Liver (tissue), 8 donors: ENCODE measurements at regions not wholly inside any gene's neighbourhood (a gene's known extent, or its start where the extent isn't known, plus 50 kb on each side); places are given as distances from the start of the nearest gene placed in this dataset.

Source experiments
- DNase-seq: peaks from one replicate; pipeline ENCODE4 v3.0.0-alpha.2; 2017; ENCODE audit warnings: low spot score
- H3K27ac ChIP-seq, 2 donors: one replicate each; pipeline ENCODE4 v1.7.0; 2013; ENCODE audit warnings: inconsistent platforms in 2 of 2, low read length in 2 of 2, control low read depth in 1 of 2, low read depth in 1 of 2, mild to moderate bottlenecking in 1 of 2
- H3K27me3 ChIP-seq, 4 donors: one replicate each; pipeline versions ENCODE4 v1.6.1 to v1.7.0; 2013; ENCODE audit warnings: low read length in 3 of 4, inconsistent platforms in 1 of 4, mild to moderate bottlenecking in 1 of 4, moderate library complexity in 1 of 4; ENCODE audit not compliant: control insufficient read depth in 4 of 4, insufficient read depth in 4 of 4
- H3K36me3 ChIP-seq, 4 donors: one replicate each; pipeline versions ENCODE4 v1.6.1 to v1.7.0; 2013; ENCODE audit warnings: low read length in 3 of 4, mild to moderate bottlenecking in 3 of 4, low read depth in 1 of 4, moderate library complexity in 1 of 4; ENCODE audit not compliant: control insufficient read depth in 4 of 4, insufficient read depth in 3 of 4
- H3K4me1 ChIP-seq, 4 donors: one replicate each; pipeline versions ENCODE4 v1.6.1 to v1.7.0; 2013; ENCODE audit warnings: low read length in 3 of 4, mild to moderate bottlenecking in 3 of 4, moderate library complexity in 1 of 4; ENCODE audit not compliant: control insufficient read depth in 4 of 4, insufficient read depth in 4 of 4
- H3K4me3 ChIP-seq, 3 donors: one replicate each; pipeline versions ENCODE4 v1.6.1 to v1.7.0; 2013; ENCODE audit warnings: low read length in 3 of 3, control low read depth in 1 of 3, low read depth in 1 of 3, mild to moderate bottlenecking in 1 of 3
- H3K9ac ChIP-seq, 2 donors: one replicate each; pipeline ENCODE4 v1.7.0; 2013; ENCODE audit warnings: low read length in 2 of 2, mild to moderate bottlenecking in 2 of 2, moderate library complexity in 2 of 2, control low read depth in 1 of 2, low read depth in 1 of 2
- H3K9me3 ChIP-seq, 4 donors: one replicate each; pipeline versions ENCODE4 v1.6.1 to v1.7.0; 2013; ENCODE audit warnings: low read length in 3 of 4; ENCODE audit not compliant: control insufficient read depth in 4 of 4
- EGR1 ChIP-seq, 2 donors: IDR thresholded peaks; 2 replicates each; pipeline ENCODE4 v1.6.1; 2016 to 2018; ENCODE audit warnings: antibody characterized with exemption in 2 of 2, low read depth in 2 of 2
- FOXA1 ChIP-seq: IDR thresholded peaks from 2 replicates; pipeline ENCODE4 v1.6.1; 2016; ENCODE audit warnings: antibody characterized with exemption
- FOXA2 ChIP-seq: IDR thresholded peaks from 2 replicates; pipeline ENCODE4 v1.6.1; 2016; ENCODE audit warnings: antibody characterized with exemption
- GABPA ChIP-seq, 2 donors: IDR thresholded peaks in 1 of 2; conservative IDR thresholded peaks in 1 of 2; 2 replicates each; pipeline ENCODE4 v1.6.1; 2016; ENCODE audit warnings: antibody characterized with exemption in 2 of 2, mild to moderate bottlenecking in 1 of 2, moderate library complexity in 1 of 2
- HNF4A ChIP-seq, 2 donors: conservative IDR thresholded peaks; 2 replicates each; pipeline ENCODE4 v1.6.1; 2016; ENCODE audit warnings: antibody characterized with exemption in 2 of 2, mild to moderate bottlenecking in 2 of 2
- HNF4G ChIP-seq: IDR thresholded peaks from 2 replicates; pipeline ENCODE4 v1.6.1; 2016; ENCODE audit warnings: antibody characterized with exemption
- JUND ChIP-seq, 2 donors: IDR thresholded peaks; 2 replicates each; pipeline ENCODE4 v1.6.1; 2016; ENCODE audit warnings: antibody characterized with exemption in 2 of 2
- NR2F2 ChIP-seq: IDR thresholded peaks from 2 replicates; pipeline ENCODE4 v1.6.1; 2016; ENCODE audit warnings: antibody characterized with exemption
- RAD21 ChIP-seq, 2 donors: IDR thresholded peaks; 2 replicates each; pipeline ENCODE4 v1.6.1; 2016; ENCODE audit warnings: antibody characterized with exemption in 2 of 2, mild to moderate bottlenecking in 2 of 2
- RXRA ChIP-seq, 2 donors: IDR thresholded peaks; 2 replicates each; pipeline ENCODE4 v1.6.1; 2017 to 2018; ENCODE audit warnings: antibody characterized with exemption in 2 of 2, mild to moderate bottlenecking in 1 of 2
- SP1 ChIP-seq: IDR thresholded peaks from 2 replicates; pipeline ENCODE4 v1.6.1; 2018; ENCODE audit warnings: antibody characterized with exemption, mild to moderate bottlenecking
- TAF1 ChIP-seq: conservative IDR thresholded peaks from 2 replicates; pipeline ENCODE4 v1.6.1; 2016; ENCODE audit warnings: antibody characterized with exemption, mild to moderate bottlenecking
- YY1 ChIP-seq: IDR thresholded peaks from 2 replicates; pipeline ENCODE4 v1.6.1; 2016; ENCODE audit warnings: antibody characterized with exemption, mild to moderate bottlenecking
- WGBS: extraction: QIAGEN DNeasy Blood & Tissue Kit; methylation state at CpG from one replicate; pipeline ENCODE4 v1.1.7; 2013; 5-methylcytosine and 5-hydroxymethylcytosine counted together
- TF ChIP-seq, protein P1 (sequence below): IDR thresholded peaks from 2 replicates; pipeline ENCODE4 v1.6.1; 2016; ENCODE audit warnings: antibody characterized with exemption, mild to moderate bottlenecking
- TF ChIP-seq, protein P2 (sequence below): IDR thresholded peaks from 2 replicates; pipeline ENCODE4 v1.6.1; 2016; ENCODE audit warnings: antibody characterized with exemption
- TF ChIP-seq, protein P3 (sequence below): fragments of 150-350 bp; IDR thresholded peaks from 2 replicates; pipeline ENCODE4 v1.5.1; 2017; ENCODE audit warnings: improper control_type of control experiment, low read depth, low read length; ENCODE audit not compliant: missing input control
- TF ChIP-seq, protein P4 (sequence below): IDR thresholded peaks from 2 replicates; pipeline ENCODE4 v1.6.1; 2016; ENCODE audit warnings: antibody characterized with exemption
- TF ChIP-seq, protein P5 (sequence below): IDR thresholded peaks from 2 replicates; pipeline ENCODE4 v1.6.1; 2016; ENCODE audit warnings: antibody characterized with exemption
- donor health status: healthy.
- donor health status: healthy.
- donor health status: healthy.
- donor health status: healthy.
- donor health status: healthy.

DNA sequence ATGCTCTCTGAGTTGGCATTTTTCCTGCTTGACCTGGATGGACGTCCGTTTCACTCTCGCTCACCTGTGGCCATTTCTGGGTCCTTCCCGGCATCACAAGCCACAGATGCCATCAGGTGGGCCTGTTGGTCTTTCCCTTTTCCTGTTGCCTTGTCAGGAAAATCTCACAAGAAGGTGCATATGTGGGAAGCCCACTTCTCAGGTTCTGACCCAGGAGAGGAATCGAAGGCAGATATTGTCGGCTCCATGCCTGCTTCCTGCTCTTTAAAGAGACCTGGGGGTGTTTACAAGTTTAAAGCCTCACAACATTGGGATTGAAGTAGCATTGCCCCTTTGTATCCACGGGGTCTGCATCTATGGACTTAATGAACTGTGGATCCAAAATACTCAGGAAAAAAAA lies 357.9 kb downstream of the RPS24 start:
- Histone ChIP-seq H3K9me3 (no peaks in the 10 kb centered on the region), H3K36me3 (no peaks in the 10 kb centered on the region), H3K27me3 (no peaks in the 10 kb centered on the region), H3K4me3 (no peak overlapping the region), H3K27ac (no peak overlapping the region), H3K4me1 (no peaks in the 10 kb centered on the region), H3K9ac (no peak overlapping the region)
- DNase-seq: no peak
- 90% methylated on average over 7 of the region's 7 CpGs for WGBS
- TF ChIP-seq TAF1: no peak
- TF ChIP-seq, protein P1, sequence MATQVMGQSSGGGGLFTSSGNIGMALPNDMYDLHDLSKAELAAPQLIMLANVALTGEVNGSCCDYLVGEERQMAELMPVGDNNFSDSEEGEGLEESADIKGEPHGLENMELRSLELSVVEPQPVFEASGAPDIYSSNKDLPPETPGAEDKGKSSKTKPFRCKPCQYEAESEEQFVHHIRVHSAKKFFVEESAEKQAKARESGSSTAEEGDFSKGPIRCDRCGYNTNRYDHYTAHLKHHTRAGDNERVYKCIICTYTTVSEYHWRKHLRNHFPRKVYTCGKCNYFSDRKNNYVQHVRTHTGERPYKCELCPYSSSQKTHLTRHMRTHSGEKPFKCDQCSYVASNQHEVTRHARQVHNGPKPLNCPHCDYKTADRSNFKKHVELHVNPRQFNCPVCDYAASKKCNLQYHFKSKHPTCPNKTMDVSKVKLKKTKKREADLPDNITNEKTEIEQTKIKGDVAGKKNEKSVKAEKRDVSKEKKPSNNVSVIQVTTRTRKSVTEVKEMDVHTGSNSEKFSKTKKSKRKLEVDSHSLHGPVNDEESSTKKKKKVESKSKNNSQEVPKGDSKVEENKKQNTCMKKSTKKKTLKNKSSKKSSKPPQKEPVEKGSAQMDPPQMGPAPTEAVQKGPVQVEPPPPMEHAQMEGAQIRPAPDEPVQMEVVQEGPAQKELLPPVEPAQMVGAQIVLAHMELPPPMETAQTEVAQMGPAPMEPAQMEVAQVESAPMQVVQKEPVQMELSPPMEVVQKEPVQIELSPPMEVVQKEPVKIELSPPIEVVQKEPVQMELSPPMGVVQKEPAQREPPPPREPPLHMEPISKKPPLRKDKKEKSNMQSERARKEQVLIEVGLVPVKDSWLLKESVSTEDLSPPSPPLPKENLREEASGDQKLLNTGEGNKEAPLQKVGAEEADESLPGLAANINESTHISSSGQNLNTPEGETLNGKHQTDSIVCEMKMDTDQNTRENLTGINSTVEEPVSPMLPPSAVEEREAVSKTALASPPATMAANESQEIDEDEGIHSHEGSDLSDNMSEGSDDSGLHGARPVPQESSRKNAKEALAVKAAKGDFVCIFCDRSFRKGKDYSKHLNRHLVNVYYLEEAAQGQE: no peak
- TF ChIP-seq HNF4A (conservative IDR thresholded peaks at IDR 0.05): no peak
- TF ChIP-seq FOXA2: no peak
- no peak for TF ChIP-seq GABPA (IDR thresholded peaks at IDR 0.05 in 1 of 2, conservative IDR thresholded peaks at IDR 0.05 in 1 of 2)
- TF ChIP-seq RXRA (IDR thresholded peaks at IDR 0.05): no peak
- TF ChIP-seq, protein P2, sequence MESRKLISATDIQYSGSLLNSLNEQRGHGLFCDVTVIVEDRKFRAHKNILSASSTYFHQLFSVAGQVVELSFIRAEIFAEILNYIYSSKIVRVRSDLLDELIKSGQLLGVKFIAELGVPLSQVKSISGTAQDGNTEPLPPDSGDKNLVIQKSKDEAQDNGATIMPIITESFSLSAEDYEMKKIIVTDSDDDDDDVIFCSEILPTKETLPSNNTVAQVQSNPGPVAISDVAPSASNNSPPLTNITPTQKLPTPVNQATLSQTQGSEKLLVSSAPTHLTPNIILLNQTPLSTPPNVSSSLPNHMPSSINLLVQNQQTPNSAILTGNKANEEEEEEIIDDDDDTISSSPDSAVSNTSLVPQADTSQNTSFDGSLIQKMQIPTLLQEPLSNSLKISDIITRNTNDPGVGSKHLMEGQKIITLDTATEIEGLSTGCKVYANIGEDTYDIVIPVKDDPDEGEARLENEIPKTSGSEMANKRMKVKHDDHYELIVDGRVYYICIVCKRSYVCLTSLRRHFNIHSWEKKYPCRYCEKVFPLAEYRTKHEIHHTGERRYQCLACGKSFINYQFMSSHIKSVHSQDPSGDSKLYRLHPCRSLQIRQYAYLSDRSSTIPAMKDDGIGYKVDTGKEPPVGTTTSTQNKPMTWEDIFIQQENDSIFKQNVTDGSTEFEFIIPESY: no peak
- TF ChIP-seq NR2F2: no peak
- TF ChIP-seq, protein P3, sequence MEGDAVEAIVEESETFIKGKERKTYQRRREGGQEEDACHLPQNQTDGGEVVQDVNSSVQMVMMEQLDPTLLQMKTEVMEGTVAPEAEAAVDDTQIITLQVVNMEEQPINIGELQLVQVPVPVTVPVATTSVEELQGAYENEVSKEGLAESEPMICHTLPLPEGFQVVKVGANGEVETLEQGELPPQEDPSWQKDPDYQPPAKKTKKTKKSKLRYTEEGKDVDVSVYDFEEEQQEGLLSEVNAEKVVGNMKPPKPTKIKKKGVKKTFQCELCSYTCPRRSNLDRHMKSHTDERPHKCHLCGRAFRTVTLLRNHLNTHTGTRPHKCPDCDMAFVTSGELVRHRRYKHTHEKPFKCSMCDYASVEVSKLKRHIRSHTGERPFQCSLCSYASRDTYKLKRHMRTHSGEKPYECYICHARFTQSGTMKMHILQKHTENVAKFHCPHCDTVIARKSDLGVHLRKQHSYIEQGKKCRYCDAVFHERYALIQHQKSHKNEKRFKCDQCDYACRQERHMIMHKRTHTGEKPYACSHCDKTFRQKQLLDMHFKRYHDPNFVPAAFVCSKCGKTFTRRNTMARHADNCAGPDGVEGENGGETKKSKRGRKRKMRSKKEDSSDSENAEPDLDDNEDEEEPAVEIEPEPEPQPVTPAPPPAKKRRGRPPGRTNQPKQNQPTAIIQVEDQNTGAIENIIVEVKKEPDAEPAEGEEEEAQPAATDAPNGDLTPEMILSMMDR: no peak
- TF ChIP-seq, protein P4, sequence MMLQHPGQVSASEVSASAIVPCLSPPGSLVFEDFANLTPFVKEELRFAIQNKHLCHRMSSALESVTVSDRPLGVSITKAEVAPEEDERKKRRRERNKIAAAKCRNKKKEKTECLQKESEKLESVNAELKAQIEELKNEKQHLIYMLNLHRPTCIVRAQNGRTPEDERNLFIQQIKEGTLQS: no peak
- TF ChIP-seq FOXA1: no peak
- TF ChIP-seq YY1: no peak
- no peak for TF ChIP-seq JUND (IDR thresholded peaks at IDR 0.05)
- TF ChIP-seq, protein P5, sequence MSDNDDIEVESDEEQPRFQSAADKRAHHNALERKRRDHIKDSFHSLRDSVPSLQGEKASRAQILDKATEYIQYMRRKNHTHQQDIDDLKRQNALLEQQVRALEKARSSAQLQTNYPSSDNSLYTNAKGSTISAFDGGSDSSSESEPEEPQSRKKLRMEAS: no peak
- no peak for TF ChIP-seq HNF4G
- TF ChIP-seq SP1: no peak
- TF ChIP-seq EGR1 (IDR thresholded peaks at IDR 0.05; ENCODE audit: low read depth in 2 of 2): no peak
- TF ChIP-seq RAD21 (IDR thresholded peaks at IDR 0.05): no peak

DNA sequence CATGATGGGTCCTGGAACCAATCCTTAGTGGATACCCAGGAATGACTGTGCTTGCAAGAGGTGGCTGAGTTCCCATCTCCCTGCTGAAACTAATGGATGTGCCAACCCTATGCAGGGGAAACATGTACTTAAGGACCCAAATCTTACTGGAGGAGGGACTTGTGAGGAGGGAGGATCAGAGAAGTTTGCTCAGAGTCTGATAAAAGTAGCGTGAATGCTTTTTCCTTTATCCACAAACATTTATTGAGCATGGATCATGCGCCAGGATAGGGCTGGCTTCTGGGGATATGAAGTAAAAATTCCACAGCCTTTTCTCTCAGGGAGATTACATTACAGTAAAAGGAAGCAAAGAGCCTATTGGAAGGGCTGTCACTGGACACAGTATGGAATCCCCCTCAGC lies 358.5 kb downstream of the RPS24 start:
- 91% methylated on average over 2 of the region's 2 CpGs for WGBS
- Histone ChIP-seq H3K36me3 (no peaks in the 10 kb centered on the region), H3K27me3 (no peaks in the 10 kb centered on the region), H3K27ac (no peak overlapping the region), H3K4me3 (no peak overlapping the region), H3K4me1 (no peaks in the 10 kb centered on the region), H3K9ac (no peak overlapping the region), H3K9me3 (no peaks in the 10 kb centered on the region)
- no peak for DNase-seq
- TF ChIP-seq HNF4A (conservative IDR thresholded peaks at IDR 0.05) (no peak), SP1 (no peak), FOXA2 (no peak), TAF1 (no peak), GABPA (IDR thresholded peaks at IDR 0.05 in 1 of 2, conservative IDR thresholded peaks at IDR 0.05 in 1 of 2) (no peak), NR2F2 (no peak), FOXA1 (no peak)
- TF ChIP-seq, protein P5: no peak
- TF ChIP-seq, protein P3: no peak
